Erythroblast (primary cell): ENCODE measurements at regions not wholly inside any gene's neighbourhood (a gene's known extent, or its start where the extent isn't known, plus 50 kb on each side); places are given as distances from the start of the nearest gene placed in this dataset.

ENCODE experiments used
- GATA1 ChIP-seq: IDR thresholded peaks from 2 replicates; pipeline ENCODE4 v1.6.1; 2011; ENCODE audit warnings: low read depth, mild to moderate bottlenecking, control low read depth, low read length, moderate library complexity
- POLR2A ChIP-seq: IDR thresholded peaks from 2 replicates; pipeline ENCODE4 v1.6.1; 2011; ENCODE audit warnings: mild to moderate bottlenecking, low read length

DNA sequence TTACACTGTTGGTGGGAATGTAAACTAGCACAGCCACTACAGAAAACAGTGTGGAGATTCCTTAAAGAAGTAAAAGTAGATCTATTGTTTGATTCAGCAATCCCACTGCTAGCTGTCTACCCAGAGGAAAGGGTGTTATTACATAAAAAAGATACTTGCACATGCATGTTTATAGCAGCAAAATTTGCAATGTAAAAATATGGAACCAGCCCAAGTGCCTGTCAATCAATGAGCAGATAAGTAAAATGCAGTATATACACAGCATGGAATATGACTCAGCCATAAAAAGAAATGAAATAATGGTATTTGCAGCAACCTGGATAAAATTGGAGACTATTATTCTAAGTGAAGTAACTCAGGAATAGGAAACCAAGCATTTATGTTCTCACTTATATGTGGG is 161.7 kb downstream of the DDX3Y start:
- TF ChIP-seq POLR2A (no peak), GATA1 (no peak)
